Neural cell (in vitro differentiated cells): ENCODE measurements at regions not wholly inside any gene's neighbourhood (a gene's known extent, or its start where the extent isn't known, plus 50 kb on each side); places are given as distances from the start of the nearest gene placed in this dataset.

ENCODE experiments used
- H2AFZ ChIP-seq: fragments of 200-600, 300-800 bp; sonication (generic), shearing (Covaris generic); 2 replicates; pipeline ENCODE4 v1.6.0; 2014; ENCODE audit warnings: low read depth, mild to moderate bottlenecking, antibody characterized with exemption, low read length, moderate library complexity
- H3F3A ChIP-seq: fragments of 200-600 bp; shearing (Covaris generic); 2 replicates; pipeline ENCODE4 v1.6.1; 2016; ENCODE audit warnings: mild to moderate bottlenecking, moderate library complexity, mixed read lengths, antibody characterized with exemption, low read length; ENCODE audit not compliant: insufficient read depth, poor library complexity, severe bottlenecking
- H3K27ac ChIP-seq: fragments of 200-600, 300-800 bp; sonication (generic), shearing (Covaris generic); 2 replicates; pipeline ENCODE4 v1.5.1; 2014; ENCODE audit warnings: mild to moderate bottlenecking, low read length, moderate library complexity
- H3K27me3 ChIP-seq: fragments of 300-800, 200-600 bp; sonication (generic), shearing (Covaris generic); 2 replicates; pipeline ENCODE4 v1.6.0; 2014; ENCODE audit warnings: mild to moderate bottlenecking, low read depth, low read length, moderate library complexity; ENCODE audit not compliant: insufficient read depth
- H3K36me3 ChIP-seq: fragments of 300-800, 200-600 bp; sonication (generic), shearing (Covaris generic); 2 replicates; pipeline ENCODE4 v1.5.1; 2014; ENCODE audit warnings: mild to moderate bottlenecking, antibody characterized with exemption, low read length, moderate library complexity; ENCODE audit not compliant: insufficient read depth
- H3K4me2 ChIP-seq: fragments of 300-800, 200-600 bp; sonication (generic), shearing (Covaris generic); 2 replicates; pipeline ENCODE4 v1.6.0; 2014; ENCODE audit warnings: mild to moderate bottlenecking, low read length
- H3K4me3 ChIP-seq: fragments of 300-800, 200-600 bp; sonication (generic), shearing (Covaris generic); 2 replicates; pipeline ENCODE4 v1.5.1; 2014; ENCODE audit warnings: mild to moderate bottlenecking, low read length, moderate library complexity
- H3K79me2 ChIP-seq: fragments of 200-600 bp; shearing (Covaris generic); replicated peaks from 2 replicates; pipeline ENCODE4 v1.6.0; 2014; ENCODE audit warnings: mild to moderate bottlenecking, low read length, moderate library complexity; ENCODE audit not compliant: insufficient read depth
- H3K9ac ChIP-seq: fragments of 300-800, 200-600 bp; sonication (generic), shearing (Covaris generic); 2 replicates; pipeline ENCODE4 v1.6.1; 2016; ENCODE audit warnings: mild to moderate bottlenecking, low read length, mixed read lengths
- H3K9me2 ChIP-seq: fragments of 200-600 bp; shearing (Covaris generic); 2 replicates; pipeline ENCODE4 v1.6.1; 2016; ENCODE audit warnings: mild to moderate bottlenecking, low read length, mixed read lengths; ENCODE audit not compliant: insufficient read depth
- H3K9me3 ChIP-seq: fragments of 200-600, 300-800 bp; sonication (generic), shearing (Covaris generic); 2 replicates; pipeline ENCODE4 v1.6.1; 2016; ENCODE audit warnings: mild to moderate bottlenecking, mixed run types, low read length, moderate library complexity, mixed read lengths
- H4K20me1 ChIP-seq: fragments of 200-600 bp; shearing (Covaris generic); 2 replicates; pipeline ENCODE4 v1.6.1; 2016; ENCODE audit warnings: mild to moderate bottlenecking, mixed run types; ENCODE audit not compliant: insufficient read depth
- CTCF ChIP-seq: fragments of 450-650 bp; IDR thresholded peaks from 2 replicates; pipeline ENCODE4 v1.5.1; 2014; ENCODE audit warnings: antibody characterized with exemption, mild to moderate bottlenecking, moderate library complexity; ENCODE audit not compliant: poor library complexity, severe bottlenecking
- EP300 ChIP-seq: fragments of 450-650 bp; conservative IDR thresholded peaks from 2 replicates; pipeline ENCODE4 v1.6.1; 2014; ENCODE audit warnings: antibody characterized with exemption, mild to moderate bottlenecking, moderate library complexity; ENCODE audit not compliant: poor library complexity, severe bottlenecking
- EZH2 ChIP-seq: fragments of 200-600, 300-800 bp; shearing (Covaris generic), sonication (generic); IDR thresholded peaks from 2 replicates; pipeline ENCODE4 v1.6.1; 2014; ENCODE audit warnings: antibody characterized with exemption, low read length, borderline replicate concordance, mild to moderate bottlenecking; ENCODE audit not compliant: insufficient read depth, poor library complexity, severe bottlenecking
- MXI1 ChIP-seq: fragments of 450-650 bp; conservative IDR thresholded peaks from 2 replicates; pipeline ENCODE4 v1.6.1; 2014; ENCODE audit warnings: antibody characterized with exemption, mild to moderate bottlenecking; ENCODE audit not compliant: poor library complexity, severe bottlenecking
- POLR2AphosphoS5 ChIP-seq: IDR thresholded peaks from 2 replicates; pipeline ENCODE4 v1.6.1; 2012
- RAD21 ChIP-seq: fragments of 450-650 bp; conservative IDR thresholded peaks from 2 replicates; pipeline ENCODE4 v1.6.1; 2014; ENCODE audit warnings: antibody characterized with exemption, mild to moderate bottlenecking, moderate library complexity
- REST ChIP-seq: IDR thresholded peaks from 2 replicates; pipeline ENCODE4 v1.6.1; 2012; ENCODE audit warnings: borderline replicate concordance
- SMC3 ChIP-seq: fragments of 450-650 bp; conservative IDR thresholded peaks from 2 replicates; pipeline ENCODE4 v1.6.1; 2014; ENCODE audit warnings: antibody characterized with exemption, mild to moderate bottlenecking, moderate library complexity; ENCODE audit not compliant: poor library complexity
- TAF1 ChIP-seq: IDR thresholded peaks from 2 replicates; pipeline ENCODE4 v1.6.1; 2012; ENCODE audit warnings: low read depth

- no peaks in the 10 kb centered on the region for H3K36me3 ChIP-seq
- H3K4me3 ChIP-seq: no peak overlapping the region
- H4K20me1 ChIP-seq: no peaks in the 10 kb centered on the region
- no peak overlapping the region for H3K9ac ChIP-seq
- no peaks in the 10 kb centered on the region for H3K9me3 ChIP-seq
- H3K9me2 ChIP-seq: no peaks in the 10 kb centered on the region
- H2AFZ ChIP-seq: no peak overlapping the region
- TF ChIP-seq POLR2AphosphoS5 (no peak), REST (no peak), CTCF (no peak), EP300 (no peak), MXI1 (no peak), EZH2 (no peak), SMC3 (no peak)
- H3K27me3 ChIP-seq: no peaks in the 10 kb centered on the region
- H3K4me2 ChIP-seq: no peak overlapping the region
- no peak overlapping the region for H3K27ac ChIP-seq
- no peaks in the 10 kb centered on the region for H3F3A ChIP-seq
- no peaks in the 10 kb centered on the region for H3K79me2 ChIP-seq
Observed at GRCh38 chr3:151550642-151551041, 89.8 kb upstream of the IGSF10 start.

- Histone ChIP-seq H3K27ac (no peak overlapping the region), H3K4me2 (no peak overlapping the region), H3K4me3 (no peak overlapping the region), H3K9ac (no peak overlapping the region), H2AFZ (no peak overlapping the region), H3K27me3 (no peaks in the 10 kb centered on the region), H4K20me1 (no peaks in the 10 kb centered on the region), H3F3A (no peaks in the 10 kb centered on the region), H3K9me2 (no peaks in the 10 kb centered on the region), H3K9me3 (no peaks in the 10 kb centered on the region), H3K36me3 (no peaks in the 10 kb centered on the region), H3K79me2 (no peaks in the 10 kb centered on the region)
- no peak for TF ChIP-seq SMC3
- TF ChIP-seq EP300: no peak
- no peak for TF ChIP-seq MXI1
- no peak for TF ChIP-seq EZH2
- no peak for TF ChIP-seq RAD21
- TF ChIP-seq TAF1: no peak
- TF ChIP-seq REST: no peak
- no peak for TF ChIP-seq POLR2AphosphoS5
- TF ChIP-seq CTCF: no peak
Observed at GRCh38 chr3:151550025-151550618, 89.3 kb upstream of the IGSF10 start.
